Neural cell (in vitro differentiated cells): ENCODE measurements at regions not wholly inside any gene's neighbourhood (a gene's known extent, or its start where the extent isn't known, plus 50 kb on each side); places are given as distances from the start of the nearest gene placed in this dataset.

Source experiments
- H2AFZ ChIP-seq: fragments of 200-600, 300-800 bp; sonication (generic), shearing (Covaris generic); 2 replicates; pipeline ENCODE4 v1.6.0; 2014; ENCODE audit warnings: low read depth, mild to moderate bottlenecking, antibody characterized with exemption, low read length, moderate library complexity
- H3F3A ChIP-seq: fragments of 200-600 bp; shearing (Covaris generic); 2 replicates; pipeline ENCODE4 v1.6.1; 2016; ENCODE audit warnings: mild to moderate bottlenecking, moderate library complexity, mixed read lengths, antibody characterized with exemption, low read length; ENCODE audit not compliant: insufficient read depth, poor library complexity, severe bottlenecking
- H3K27ac ChIP-seq: fragments of 200-600, 300-800 bp; sonication (generic), shearing (Covaris generic); 2 replicates; pipeline ENCODE4 v1.5.1; 2014; ENCODE audit warnings: mild to moderate bottlenecking, low read length, moderate library complexity
- H3K27me3 ChIP-seq: fragments of 300-800, 200-600 bp; sonication (generic), shearing (Covaris generic); 2 replicates; pipeline ENCODE4 v1.6.0; 2014; ENCODE audit warnings: mild to moderate bottlenecking, low read depth, low read length, moderate library complexity; ENCODE audit not compliant: insufficient read depth
- H3K36me3 ChIP-seq: fragments of 300-800, 200-600 bp; sonication (generic), shearing (Covaris generic); 2 replicates; pipeline ENCODE4 v1.5.1; 2014; ENCODE audit warnings: mild to moderate bottlenecking, antibody characterized with exemption, low read length, moderate library complexity; ENCODE audit not compliant: insufficient read depth
- H3K4me2 ChIP-seq: fragments of 300-800, 200-600 bp; sonication (generic), shearing (Covaris generic); 2 replicates; pipeline ENCODE4 v1.6.0; 2014; ENCODE audit warnings: mild to moderate bottlenecking, low read length
- H3K4me3 ChIP-seq: fragments of 300-800, 200-600 bp; sonication (generic), shearing (Covaris generic); 2 replicates; pipeline ENCODE4 v1.5.1; 2014; ENCODE audit warnings: mild to moderate bottlenecking, low read length, moderate library complexity
- H3K79me2 ChIP-seq: fragments of 200-600 bp; shearing (Covaris generic); replicated peaks from 2 replicates; pipeline ENCODE4 v1.6.0; 2014; ENCODE audit warnings: mild to moderate bottlenecking, low read length, moderate library complexity; ENCODE audit not compliant: insufficient read depth
- H3K9ac ChIP-seq: fragments of 300-800, 200-600 bp; sonication (generic), shearing (Covaris generic); 2 replicates; pipeline ENCODE4 v1.6.1; 2016; ENCODE audit warnings: mild to moderate bottlenecking, low read length, mixed read lengths
- H3K9me2 ChIP-seq: fragments of 200-600 bp; shearing (Covaris generic); 2 replicates; pipeline ENCODE4 v1.6.1; 2016; ENCODE audit warnings: mild to moderate bottlenecking, low read length, mixed read lengths; ENCODE audit not compliant: insufficient read depth
- H3K9me3 ChIP-seq: fragments of 200-600, 300-800 bp; sonication (generic), shearing (Covaris generic); 2 replicates; pipeline ENCODE4 v1.6.1; 2016; ENCODE audit warnings: mild to moderate bottlenecking, mixed run types, low read length, moderate library complexity, mixed read lengths
- H4K20me1 ChIP-seq: fragments of 200-600 bp; shearing (Covaris generic); 2 replicates; pipeline ENCODE4 v1.6.1; 2016; ENCODE audit warnings: mild to moderate bottlenecking, mixed run types; ENCODE audit not compliant: insufficient read depth
- CTCF ChIP-seq: fragments of 450-650 bp; IDR thresholded peaks from 2 replicates; pipeline ENCODE4 v1.5.1; 2014; ENCODE audit warnings: antibody characterized with exemption, mild to moderate bottlenecking, moderate library complexity; ENCODE audit not compliant: poor library complexity, severe bottlenecking
- EP300 ChIP-seq: fragments of 450-650 bp; conservative IDR thresholded peaks from 2 replicates; pipeline ENCODE4 v1.6.1; 2014; ENCODE audit warnings: antibody characterized with exemption, mild to moderate bottlenecking, moderate library complexity; ENCODE audit not compliant: poor library complexity, severe bottlenecking
- EZH2 ChIP-seq: fragments of 200-600, 300-800 bp; shearing (Covaris generic), sonication (generic); IDR thresholded peaks from 2 replicates; pipeline ENCODE4 v1.6.1; 2014; ENCODE audit warnings: antibody characterized with exemption, low read length, borderline replicate concordance, mild to moderate bottlenecking; ENCODE audit not compliant: insufficient read depth, poor library complexity, severe bottlenecking
- MXI1 ChIP-seq: fragments of 450-650 bp; conservative IDR thresholded peaks from 2 replicates; pipeline ENCODE4 v1.6.1; 2014; ENCODE audit warnings: antibody characterized with exemption, mild to moderate bottlenecking; ENCODE audit not compliant: poor library complexity, severe bottlenecking
- POLR2AphosphoS5 ChIP-seq: IDR thresholded peaks from 2 replicates; pipeline ENCODE4 v1.6.1; 2012
- RAD21 ChIP-seq: fragments of 450-650 bp; conservative IDR thresholded peaks from 2 replicates; pipeline ENCODE4 v1.6.1; 2014; ENCODE audit warnings: antibody characterized with exemption, mild to moderate bottlenecking, moderate library complexity
- REST ChIP-seq: IDR thresholded peaks from 2 replicates; pipeline ENCODE4 v1.6.1; 2012; ENCODE audit warnings: borderline replicate concordance
- SMC3 ChIP-seq: fragments of 450-650 bp; conservative IDR thresholded peaks from 2 replicates; pipeline ENCODE4 v1.6.1; 2014; ENCODE audit warnings: antibody characterized with exemption, mild to moderate bottlenecking, moderate library complexity; ENCODE audit not compliant: poor library complexity
- TAF1 ChIP-seq: IDR thresholded peaks from 2 replicates; pipeline ENCODE4 v1.6.1; 2012; ENCODE audit warnings: low read depth

- TF ChIP-seq RAD21 (no peak), SMC3 (no peak), TAF1 (no peak), POLR2AphosphoS5 (no peak), EZH2 (no peak)
- Histone ChIP-seq H3K4me2 (no peak overlapping the region), H3K9me2 (no peaks in the 10 kb centered on the region), H3K9me3 (peaks cover 5% of the 10 kb centered on the region), H4K20me1 (no peaks in the 10 kb centered on the region), H3K27ac (no peak overlapping the region), H3K9ac (no peak overlapping the region), H3K79me2 (no peaks in the 10 kb centered on the region), H3K4me3 (no peak overlapping the region), H3K27me3 (no peaks in the 10 kb centered on the region), H2AFZ (no peak overlapping the region), H3F3A (peaks cover 3% of the 10 kb centered on the region), H3K36me3 (no peaks in the 10 kb centered on the region)
Measured at GRCh38 chr5:7014611-7015010, 301.4 kb downstream of the TENT4A start.

- Histone ChIP-seq H3K9me2 (no peaks in the 10 kb centered on the region), H3F3A (no peaks in the 10 kb centered on the region), H3K27ac (no peak overlapping the region), H3K9ac (no peak overlapping the region), H3K27me3 (no peaks in the 10 kb centered on the region), H2AFZ (no peak overlapping the region), H3K4me2 (no peak overlapping the region), H3K79me2 (no peaks in the 10 kb centered on the region), H3K9me3 (peaks cover 5% of the 10 kb centered on the region), H3K4me3 (no peak overlapping the region), H4K20me1 (no peaks in the 10 kb centered on the region), H3K36me3 (no peaks in the 10 kb centered on the region)
- TF ChIP-seq EP300 (no peak), SMC3 (no peak), CTCF (no peak), TAF1 (no peak), EZH2 (no peak), REST (no peak), MXI1 (no peak), RAD21 (no peak), POLR2AphosphoS5 (no peak)
Measured at GRCh38 chr5:7015586-7016256, 302.5 kb downstream of the TENT4A start.
